Keratinocyte (primary cell): ENCODE measurements at regions not wholly inside any gene's neighbourhood (a gene's known extent, or its start where the extent isn't known, plus 50 kb on each side); places are given as distances from the start of the nearest gene placed in this dataset.
A peak's percentile ranks its signal among the peaks of the same experiment; 100 is the strongest.

Experiments
- DNase-seq: peaks from one replicate; pipeline ENCODE4 v3.0.0-alpha.2; 2011; ENCODE audit warnings: low read depth, missing footprints, low spot score
- FAIRE-seq: peaks from 2 replicates; lab custom pipeline; 2011; peaks lifted over from hg19 to GRCh38; lab: Jason Lieb, UNC
- H2AFZ ChIP-seq: 2 replicates; pipeline ENCODE4 v1.6.0; 2012; ENCODE audit warnings: low read length, control low read depth, inconsistent platforms; ENCODE audit not compliant: control insufficient read depth
- H3K27ac ChIP-seq: 2 replicates; pipeline ENCODE4 v1.5.1; 2011; ENCODE audit warnings: low read length; ENCODE audit not compliant: control insufficient read depth, insufficient read depth
- H3K27me3 ChIP-seq: 3 replicates; pipeline ENCODE4 v1.6.0; 2011; ENCODE audit warnings: low read length; ENCODE audit not compliant: control insufficient read depth, insufficient read depth; ENCODE audit errors: extremely low read depth
- H3K36me3 ChIP-seq, 2 experiments: 2 replicates in 1 of 2; 3 replicates in 1 of 2; pipeline ENCODE4 v1.5.1; 2011; ENCODE audit warnings: low read length in 2 of 2, mild to moderate bottlenecking in 1 of 2; ENCODE audit not compliant: control insufficient read depth in 2 of 2, insufficient read depth in 2 of 2; ENCODE audit errors: extremely low read depth in 1 of 2
- H3K4me1 ChIP-seq: 3 replicates; pipeline ENCODE4 v1.5.1; 2011; ENCODE audit warnings: low read length; ENCODE audit not compliant: control insufficient read depth, insufficient read depth; ENCODE audit errors: extremely low read depth
- H3K4me2 ChIP-seq: 3 replicates; pipeline ENCODE4 v1.6.0; 2011; ENCODE audit warnings: low read depth, low read length; ENCODE audit not compliant: control insufficient read depth, insufficient read depth; ENCODE audit errors: extremely low read depth
- H3K4me3 ChIP-seq, 3 experiments: fragments of 200-600 bp in 1 of 3; sonication (generic) in 1 of 3; 2 replicates in 2 of 3; 3 replicates in 1 of 3; pipeline ENCODE4 v1.5.1; 2011 to 2016; ENCODE audit warnings: low read length in 3 of 3, mild to moderate bottlenecking in 3 of 3, control low read depth in 2 of 3, inconsistent platforms in 1 of 3, low read depth in 1 of 3, mixed read lengths in 1 of 3, mixed run types in 1 of 3, moderate library complexity in 1 of 3; ENCODE audit not compliant: control insufficient read depth in 2 of 3, insufficient read depth in 2 of 3; ENCODE audit errors: extremely low read depth in 1 of 3
- H3K79me2 ChIP-seq: 2 replicates; pipeline ENCODE4 v1.6.0; 2012; ENCODE audit warnings: low read length; ENCODE audit not compliant: control insufficient read depth, insufficient read depth
- H3K9ac ChIP-seq: 3 replicates; pipeline ENCODE4 v1.6.0; 2011; ENCODE audit warnings: low read length; ENCODE audit not compliant: control insufficient read depth, insufficient read depth; ENCODE audit errors: extremely low read depth
- H3K9me1 ChIP-seq: 3 replicates; pipeline ENCODE4 v1.6.0; 2011; ENCODE audit warnings: low read length; ENCODE audit not compliant: control insufficient read depth, insufficient read depth; ENCODE audit errors: extremely low read depth
- H3K9me3 ChIP-seq: 2 replicates; pipeline ENCODE4 v1.5.1; 2012; ENCODE audit warnings: low read depth, low read length; ENCODE audit not compliant: control insufficient read depth
- H4K20me1 ChIP-seq: 3 replicates; pipeline ENCODE4 v1.6.0; 2011; ENCODE audit warnings: low read length; ENCODE audit not compliant: control insufficient read depth, insufficient read depth; ENCODE audit errors: extremely low read depth
- CTCF ChIP-seq, 3 experiments: IDR thresholded peaks in 1 of 3; conservative IDR thresholded peaks in 1 of 3; optimal IDR thresholded peaks in 1 of 3; 2 replicates in 2 of 3; 3 replicates in 1 of 3; pipeline versions ENCODE3 to v1.5.1; 2011; ENCODE audit warnings: low read length in 3 of 3, mild to moderate bottlenecking in 3 of 3, moderate library complexity in 2 of 3, control low read depth in 1 of 3, inconsistent platforms in 1 of 3; ENCODE audit not compliant: insufficient read depth in 2 of 3; ENCODE audit errors: extremely low read depth in 1 of 3
- EZH2 ChIP-seq: IDR thresholded peaks from one replicate; pipeline ENCODE4 v1.6.1; 2012; ENCODE audit warnings: inconsistent platforms, mild to moderate bottlenecking, low read length, moderate library complexity
- dilution Hi-C: fragments of 300-500 bp; cut with MboI; formaldehyde crosslinking; loops from one replicate; pipeline ENCODE4 v1.7.0; 2020; ENCODE audit warnings: low sequenced_read_pairs; ENCODE audit not compliant: extremely low pct_ligation_motif_present

GRCh38 chr13:90958866-90959265, 388.6 kb upstream of the MIR17HG start:
- no peak overlapping the region for H3K9ac ChIP-seq
- no peaks in the 10 kb centered on the region for H3K9me3 ChIP-seq
- FAIRE-seq (no peak), DNase-seq (no peak)
- no peaks in the 10 kb centered on the region for H3K36me3 ChIP-seq
- H2AFZ ChIP-seq = no peak overlapping the region
- dilution Hi-C loops = no loop called here
- H3K4me2 ChIP-seq = no peak overlapping the region
- no peak overlapping the region for H3K27ac ChIP-seq
- TF ChIP-seq EZH2 = no peak
- no peak for TF ChIP-seq CTCF (optimal IDR thresholded peaks at IDR 0.05 in 1 of 3, IDR thresholded peaks at IDR 0.05 in 1 of 3, conservative IDR thresholded peaks at IDR 0.05 in 1 of 3; ENCODE audit: extremely low read depth in 1 of 3, insufficient read depth in 2 of 3, low read length in 3 of 3)
- no peaks in the 10 kb centered on the region for H3K4me1 ChIP-seq
- no peaks in the 10 kb centered on the region for H3K27me3 ChIP-seq
- no peaks in the 10 kb centered on the region for H3K79me2 ChIP-seq
- H3K9me1 ChIP-seq = no peaks in the 10 kb centered on the region
- H3K4me3 ChIP-seq = no peak overlapping the region
- H4K20me1 ChIP-seq = no peaks in the 10 kb centered on the region

- Histone ChIP-seq H3K4me2 (no peak overlapping the region), H3K9me1 (no peaks in the 10 kb centered on the region), H3K36me3 (no peaks in the 10 kb centered on the region), H2AFZ (no peak overlapping the region), H3K9ac (no peak overlapping the region), H3K4me1 (no peaks in the 10 kb centered on the region), H3K27me3 (no peaks in the 10 kb centered on the region), H3K9me3 (no peaks in the 10 kb centered on the region), H3K27ac (no peak overlapping the region), H3K79me2 (no peaks in the 10 kb centered on the region), H3K4me3 (no peak overlapping the region), H4K20me1 (no peaks in the 10 kb centered on the region)
- TF ChIP-seq EZH2 = no peak
- peak in 1 of 3 experiments; percentile 43 for TF ChIP-seq CTCF (optimal IDR thresholded peaks at IDR 0.05 in 1 of 3, IDR thresholded peaks at IDR 0.05 in 1 of 3, conservative IDR thresholded peaks at IDR 0.05 in 1 of 3; ENCODE audit: extremely low read depth in 1 of 3, insufficient read depth in 2 of 3, low read length in 3 of 3)
- DNase-seq (no peak), FAIRE-seq (no peak)
- dilution Hi-C loops = no loop called here
Observed at GRCh38 chr13:90968166-90968904, 379.2 kb upstream of the MIR17HG start.
